GM23338 (cell line): ENCODE measurements at regions not wholly inside any gene's neighbourhood (a gene's known extent, or its start where the extent isn't known, plus 50 kb on each side); places are given as distances from the start of the nearest gene placed in this dataset.

Experiments used
- ATAC-seq: fragments of 200-7000 bp; cut with Tn5 transposase; 3 replicates; pipeline ENCODE4 v1.9.1; 2020
- DNase-seq: peaks from one replicate; pipeline ENCODE4 v3.0.0-alpha.2; 2015; ENCODE audit warnings: low spot score
- H2AFZ ChIP-seq: fragments of 200-600 bp; sonication (generic); 2 replicates; pipeline ENCODE4 v1.8.0; 2016; ENCODE audit warnings: antibody characterized with exemption, mild to moderate bottlenecking, moderate library complexity
- H3F3A ChIP-seq: fragments of 200-600 bp; sonication (generic); replicated peaks from 2 replicates; pipeline ENCODE4 v1.8.0; 2017; ENCODE audit warnings: antibody characterized with exemption, mixed run types, low read depth
- H3K27ac ChIP-seq: fragments of 200-600 bp; sonication (generic); 2 replicates; pipeline ENCODE4 v1.6.1; 2016; ENCODE audit warnings: low read depth
- H3K27me3 ChIP-seq: fragments of 200-600 bp; sonication (generic); 2 replicates; pipeline ENCODE4 v1.8.0; 2016; ENCODE audit warnings: mild to moderate bottlenecking, mixed run types, moderate library complexity; ENCODE audit not compliant: insufficient read depth
- H3K36me3 ChIP-seq: fragments of 200-600 bp; sonication (generic); 2 replicates; pipeline ENCODE4 v1.8.0; 2016; ENCODE audit warnings: mild to moderate bottlenecking; ENCODE audit not compliant: insufficient read depth
- H3K4me1 ChIP-seq: fragments of 200-600 bp; sonication (generic); 2 replicates; pipeline ENCODE4 v1.8.0; 2016; ENCODE audit warnings: mild to moderate bottlenecking, moderate library complexity; ENCODE audit not compliant: insufficient read depth
- H3K4me2 ChIP-seq: fragments of 200-600 bp; sonication (generic); 2 replicates; pipeline ENCODE4 v1.7.1; 2017; ENCODE audit warnings: mixed run types
- H3K4me3 ChIP-seq: fragments of 200-600 bp; sonication (generic); 2 replicates; pipeline ENCODE4 v1.6.1; 2016; ENCODE audit warnings: mixed run types
- H3K79me2 ChIP-seq: fragments of 200-600 bp; sonication (generic); replicated peaks from 2 replicates; pipeline ENCODE4 v1.8.0; 2017; ENCODE audit warnings: mild to moderate bottlenecking; ENCODE audit not compliant: insufficient read depth
- H3K9me2 ChIP-seq: fragments of 200-600 bp; sonication (generic); 2 replicates; pipeline ENCODE4 v1.8.0; 2017; ENCODE audit not compliant: insufficient read depth
- H4K20me1 ChIP-seq: fragments of 200-600 bp; sonication (generic); replicated peaks from 2 replicates; pipeline ENCODE4 v1.8.0; 2017; ENCODE audit warnings: mild to moderate bottlenecking; ENCODE audit not compliant: insufficient read depth
- H3K27ac Mint-ChIP-seq: 2 replicates; pipeline ENCODE4 v1.8.0; 2020; ENCODE audit warnings: inconsistent platforms, mild to moderate bottlenecking, moderate library complexity, mixed read lengths
- H3K27me3 Mint-ChIP-seq: 3 replicates; pipeline ENCODE4 v1.8.0; 2022; ENCODE audit warnings: low read depth, mild to moderate bottlenecking, moderate library complexity, mixed read lengths, inconsistent platforms; ENCODE audit not compliant: insufficient read depth, poor library complexity
- H3K36me3 Mint-ChIP-seq: 3 replicates; pipeline ENCODE4 v1.8.0; 2021; ENCODE audit warnings: low read depth, mild to moderate bottlenecking, inconsistent platforms, moderate library complexity, mixed read lengths
- H3K4me1 Mint-ChIP-seq: 3 replicates; pipeline ENCODE4 v1.8.0; 2020; ENCODE audit warnings: mild to moderate bottlenecking, inconsistent platforms, mixed read lengths
- H3K4me3 Mint-ChIP-seq: 3 replicates; pipeline ENCODE4 v1.8.0; 2021; ENCODE audit warnings: moderate library complexity, mild to moderate bottlenecking, inconsistent platforms, mixed read lengths
- H3K9me3 Mint-ChIP-seq: 3 replicates; pipeline ENCODE4 v1.8.0; 2020; ENCODE audit warnings: moderate library complexity, mild to moderate bottlenecking, inconsistent platforms, mixed read lengths
- CREB1 ChIP-seq: fragments of 250-450 bp; sonication (Bioruptor Pico); IDR thresholded peaks from 2 replicates; pipeline ENCODE4 v1.5.0; 2020; ENCODE audit warnings: low read depth, mild to moderate bottlenecking, moderate library complexity
- EZH2 ChIP-seq: fragments of 200-600 bp; sonication (generic); IDR thresholded peaks from one replicate; pipeline ENCODE4 v1.8.0; 2017; ENCODE audit warnings: antibody characterized with exemption, mild to moderate bottlenecking, low read depth; ENCODE audit not compliant: unreplicated experiment
- EZH2phosphoT487 ChIP-seq: fragments of 200-600 bp; sonication (generic); IDR thresholded peaks from one replicate; pipeline ENCODE4 v1.8.1; 2018; ENCODE audit warnings: antibody characterized with exemption; ENCODE audit not compliant: unreplicated experiment
- JUNB ChIP-seq: IDR thresholded peaks from one replicate; pipeline ENCODE4 v1.6.1; 2016; ENCODE audit warnings: antibody characterized with exemption; ENCODE audit not compliant: unreplicated experiment
- POLR2AphosphoS5 ChIP-seq: IDR thresholded peaks from 2 replicates; pipeline ENCODE4 v1.6.1; 2016; ENCODE audit warnings: antibody characterized with exemption, low read depth
- STAT1 ChIP-seq: IDR thresholded peaks from one replicate; pipeline ENCODE4 v1.6.1; 2016; ENCODE audit warnings: antibody characterized with exemption; ENCODE audit not compliant: unreplicated experiment
- ZNF114 ChIP-seq: fragments of 250-450 bp; sonication (Bioruptor Pico); IDR thresholded peaks from 2 replicates; pipeline ENCODE4 v1.5.0; 2020; ENCODE audit warnings: mild to moderate bottlenecking, moderate library complexity
- ZNF462 ChIP-seq: fragments of 250-450 bp; sonication (Bioruptor Pico); IDR thresholded peaks from 2 replicates; pipeline ENCODE4 v1.5.0; 2020; ENCODE audit warnings: mild to moderate bottlenecking, moderate library complexity
- TF ChIP-seq, protein P1 (sequence below), 2 experiments: fragments of 200-600 bp in 1 of 2; sonication (generic) in 1 of 2; conservative IDR thresholded peaks; 2 replicates each; pipeline versions ENCODE4 v1.5.1 to v1.6.1; 2016 to 2017; ENCODE audit warnings: antibody characterized with exemption in 2 of 2, low read depth in 2 of 2, mild to moderate bottlenecking in 2 of 2, moderate library complexity in 1 of 2
- TF ChIP-seq, protein P2 (sequence below): IDR thresholded peaks from 2 replicates; pipeline ENCODE4 v1.6.1; 2016; ENCODE audit warnings: antibody characterized with exemption

DNA sequence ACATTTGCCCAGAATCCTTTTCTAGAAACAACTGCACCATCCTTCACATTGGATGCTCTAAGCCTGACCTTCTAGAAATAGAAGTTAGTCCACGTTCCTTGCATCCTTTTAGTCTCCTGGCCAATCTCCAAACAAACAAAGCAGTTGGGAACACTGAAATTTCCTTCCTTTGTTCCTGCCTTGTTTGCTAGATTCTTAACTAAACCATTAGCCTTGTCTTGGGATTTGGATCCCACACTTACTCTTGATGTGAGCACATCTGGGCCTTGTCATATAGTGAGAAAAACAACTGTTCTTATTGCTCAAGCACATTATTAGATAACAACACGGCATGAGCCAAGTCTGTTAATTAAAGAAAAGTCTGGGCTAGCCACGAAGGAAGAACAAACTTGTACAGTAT lies 319.3 kb upstream of the GHITM start:
- H4K20me1 ChIP-seq = no peaks in the 10 kb centered on the region
- no peak for ATAC-seq
- no peaks in the 10 kb centered on the region for H3K36me3 ChIP-seq
- Mint-ChIP-seq H3K27me3 (peaks cover 2% of the 10 kb centered on the region), H3K4me1 (peaks cover 21% of the 10 kb centered on the region), H3K4me3 (no peak overlapping the region), H3K27ac (no peak overlapping the region), H3K9me3 (no peaks in the 10 kb centered on the region), H3K36me3 (no peaks in the 10 kb centered on the region)
- H3K9me2 ChIP-seq = no peaks in the 10 kb centered on the region
- peaks cover 13% of the 10 kb centered on the region for H3K4me1 ChIP-seq
- H3K4me3 ChIP-seq = no peak overlapping the region
- TF ChIP-seq, protein P1, sequence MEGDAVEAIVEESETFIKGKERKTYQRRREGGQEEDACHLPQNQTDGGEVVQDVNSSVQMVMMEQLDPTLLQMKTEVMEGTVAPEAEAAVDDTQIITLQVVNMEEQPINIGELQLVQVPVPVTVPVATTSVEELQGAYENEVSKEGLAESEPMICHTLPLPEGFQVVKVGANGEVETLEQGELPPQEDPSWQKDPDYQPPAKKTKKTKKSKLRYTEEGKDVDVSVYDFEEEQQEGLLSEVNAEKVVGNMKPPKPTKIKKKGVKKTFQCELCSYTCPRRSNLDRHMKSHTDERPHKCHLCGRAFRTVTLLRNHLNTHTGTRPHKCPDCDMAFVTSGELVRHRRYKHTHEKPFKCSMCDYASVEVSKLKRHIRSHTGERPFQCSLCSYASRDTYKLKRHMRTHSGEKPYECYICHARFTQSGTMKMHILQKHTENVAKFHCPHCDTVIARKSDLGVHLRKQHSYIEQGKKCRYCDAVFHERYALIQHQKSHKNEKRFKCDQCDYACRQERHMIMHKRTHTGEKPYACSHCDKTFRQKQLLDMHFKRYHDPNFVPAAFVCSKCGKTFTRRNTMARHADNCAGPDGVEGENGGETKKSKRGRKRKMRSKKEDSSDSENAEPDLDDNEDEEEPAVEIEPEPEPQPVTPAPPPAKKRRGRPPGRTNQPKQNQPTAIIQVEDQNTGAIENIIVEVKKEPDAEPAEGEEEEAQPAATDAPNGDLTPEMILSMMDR (conservative IDR thresholded peaks at IDR 0.05; ENCODE audit: low read depth in 2 of 2) = no peak
- TF ChIP-seq EZH2 (no peak), CREB1 (no peak), POLR2AphosphoS5 (no peak), JUNB (no peak), ZNF114 (no peak)
- TF ChIP-seq, protein P2, sequence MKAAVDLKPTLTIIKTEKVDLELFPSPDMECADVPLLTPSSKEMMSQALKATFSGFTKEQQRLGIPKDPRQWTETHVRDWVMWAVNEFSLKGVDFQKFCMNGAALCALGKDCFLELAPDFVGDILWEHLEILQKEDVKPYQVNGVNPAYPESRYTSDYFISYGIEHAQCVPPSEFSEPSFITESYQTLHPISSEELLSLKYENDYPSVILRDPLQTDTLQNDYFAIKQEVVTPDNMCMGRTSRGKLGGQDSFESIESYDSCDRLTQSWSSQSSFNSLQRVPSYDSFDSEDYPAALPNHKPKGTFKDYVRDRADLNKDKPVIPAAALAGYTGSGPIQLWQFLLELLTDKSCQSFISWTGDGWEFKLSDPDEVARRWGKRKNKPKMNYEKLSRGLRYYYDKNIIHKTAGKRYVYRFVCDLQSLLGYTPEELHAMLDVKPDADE = no peak
- DNase-seq = no peak
- H3K27me3 ChIP-seq = no peaks in the 10 kb centered on the region
- no peak overlapping the region for H3K4me2 ChIP-seq
- H3K79me2 ChIP-seq = no peaks in the 10 kb centered on the region
- H3F3A ChIP-seq = no peaks in the 10 kb centered on the region
- no peak overlapping the region for H3K27ac ChIP-seq
- H2AFZ ChIP-seq = no peak overlapping the region

GRCh38 chr10:83824099-83824498 lies 315.2 kb upstream of the GHITM start:
- Histone ChIP-seq H3K27ac (no peak overlapping the region), H3K4me3 (no peak overlapping the region), H3F3A (no peaks in the 10 kb centered on the region), H3K9me2 (peaks cover 3% of the 10 kb centered on the region; the same call in 1 of the 2 replicates), H3K36me3 (no peaks in the 10 kb centered on the region), H3K4me2 (no peak overlapping the region), H3K79me2 (no peaks in the 10 kb centered on the region), H2AFZ (no peak overlapping the region), H3K4me1 (no peaks in the 10 kb centered on the region), H3K27me3 (no peaks in the 10 kb centered on the region), H4K20me1 (no peaks in the 10 kb centered on the region)
- Mint-ChIP-seq H3K27me3 (peaks cover 5% of the 10 kb centered on the region), H3K27ac (no peak overlapping the region), H3K9me3 (peaks cover 6% of the 10 kb centered on the region; the same call in 1 of the 3 replicates), H3K4me1 (no peaks in the 10 kb centered on the region), H3K4me3 (no peak overlapping the region), H3K36me3 (peaks cover 2% of the 10 kb centered on the region; the same call in 1 of the 3 replicates)
- ATAC-seq = no peak
- no peak for DNase-seq
- TF ChIP-seq CREB1 (no peak), ZNF462 (CRISPR knock-in tag) (no peak), EZH2phosphoT487 (no peak), STAT1 (no peak), POLR2AphosphoS5 (no peak), JUNB (no peak)
